Upper lobe of right lung (tissue), 1 donor: ENCODE measurements at regions not wholly inside any gene's neighbourhood (a gene's known extent, or its start where the extent isn't known, plus 50 kb on each side); places are given as distances from the start of the nearest gene placed in this dataset.

Experiments
- ATAC-seq: fragments of 200-7000 bp; cut with Tn5 transposase; one replicate; pipeline ENCODE4 v1.9.1; 2020; ENCODE audit warnings: mild to moderate bottlenecking, moderate library complexity
- DNase-seq: peaks from one replicate; pipeline ENCODE4 v3.0.0-alpha.2; 2020
- H3K27ac ChIP-seq: fragments of 200-600 bp; one replicate; pipeline ENCODE4 v1.8.0; 2022
- H3K27me3 ChIP-seq: fragments of 200-600 bp; one replicate; pipeline ENCODE4 v1.8.0; 2022; ENCODE audit warnings: mild to moderate bottlenecking
- H3K36me3 ChIP-seq: fragments of 200-600 bp; one replicate; pipeline ENCODE4 v1.8.0; 2022
- H3K4me1 ChIP-seq: fragments of 200-600 bp; one replicate; pipeline ENCODE4 v1.8.0; 2022
- H3K4me3 ChIP-seq: fragments of 200-600 bp; one replicate; pipeline ENCODE4 v1.8.0; 2022; ENCODE audit warnings: mild to moderate bottlenecking
- H3K9me3 ChIP-seq: fragments of 200-600 bp; one replicate; pipeline ENCODE4 v1.8.0; 2022
- intact Hi-C: fragments of 100-400 bp; cut with DNase I; formaldehyde crosslinking; loops from one replicate; pipeline ENCODE4 v1.11.0; 2022
- TF ChIP-seq, protein P1 (sequence below): fragments of 200-600 bp; IDR thresholded peaks from one replicate; pipeline ENCODE4 v1.8.0; 2022; ENCODE audit warnings: antibody characterized with exemption
- donor health status: DM: no; HTN: yes; CAD: no; lungs with severe emphysema.

DNA sequence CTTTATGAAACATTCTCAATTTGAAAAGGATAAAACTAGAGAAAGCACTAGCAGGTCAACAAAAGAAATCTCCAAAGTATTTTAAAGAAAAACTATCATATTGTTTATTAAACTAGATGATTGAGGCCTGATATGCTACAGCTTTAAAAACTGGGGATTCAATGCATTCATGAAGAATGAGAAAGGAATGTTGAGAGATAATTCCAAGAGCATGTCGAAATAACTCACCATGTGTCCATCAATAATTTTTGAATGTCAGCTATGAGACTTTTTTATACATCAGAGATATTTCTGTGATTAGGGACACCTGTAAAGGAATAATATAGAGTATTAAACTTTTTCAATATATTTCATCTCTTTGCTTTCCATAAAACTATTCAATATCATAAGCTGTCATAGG, 376.9 kb upstream of the REG3G start:
- H3K9me3 ChIP-seq, result no peaks in the 10 kb centered on the region
- H3K36me3 ChIP-seq, result no peaks in the 10 kb centered on the region
- intact Hi-C loops, result no loop called here
- ATAC-seq, result no peak
- TF ChIP-seq, protein P1, sequence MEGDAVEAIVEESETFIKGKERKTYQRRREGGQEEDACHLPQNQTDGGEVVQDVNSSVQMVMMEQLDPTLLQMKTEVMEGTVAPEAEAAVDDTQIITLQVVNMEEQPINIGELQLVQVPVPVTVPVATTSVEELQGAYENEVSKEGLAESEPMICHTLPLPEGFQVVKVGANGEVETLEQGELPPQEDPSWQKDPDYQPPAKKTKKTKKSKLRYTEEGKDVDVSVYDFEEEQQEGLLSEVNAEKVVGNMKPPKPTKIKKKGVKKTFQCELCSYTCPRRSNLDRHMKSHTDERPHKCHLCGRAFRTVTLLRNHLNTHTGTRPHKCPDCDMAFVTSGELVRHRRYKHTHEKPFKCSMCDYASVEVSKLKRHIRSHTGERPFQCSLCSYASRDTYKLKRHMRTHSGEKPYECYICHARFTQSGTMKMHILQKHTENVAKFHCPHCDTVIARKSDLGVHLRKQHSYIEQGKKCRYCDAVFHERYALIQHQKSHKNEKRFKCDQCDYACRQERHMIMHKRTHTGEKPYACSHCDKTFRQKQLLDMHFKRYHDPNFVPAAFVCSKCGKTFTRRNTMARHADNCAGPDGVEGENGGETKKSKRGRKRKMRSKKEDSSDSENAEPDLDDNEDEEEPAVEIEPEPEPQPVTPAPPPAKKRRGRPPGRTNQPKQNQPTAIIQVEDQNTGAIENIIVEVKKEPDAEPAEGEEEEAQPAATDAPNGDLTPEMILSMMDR, result no peak
- H3K27ac ChIP-seq, result no peak overlapping the region
- no peak overlapping the region for H3K4me3 ChIP-seq
- DNase-seq, result no peak
- H3K4me1 ChIP-seq, result no peaks in the 10 kb centered on the region
- H3K27me3 ChIP-seq, result no peaks in the 10 kb centered on the region

DNA sequence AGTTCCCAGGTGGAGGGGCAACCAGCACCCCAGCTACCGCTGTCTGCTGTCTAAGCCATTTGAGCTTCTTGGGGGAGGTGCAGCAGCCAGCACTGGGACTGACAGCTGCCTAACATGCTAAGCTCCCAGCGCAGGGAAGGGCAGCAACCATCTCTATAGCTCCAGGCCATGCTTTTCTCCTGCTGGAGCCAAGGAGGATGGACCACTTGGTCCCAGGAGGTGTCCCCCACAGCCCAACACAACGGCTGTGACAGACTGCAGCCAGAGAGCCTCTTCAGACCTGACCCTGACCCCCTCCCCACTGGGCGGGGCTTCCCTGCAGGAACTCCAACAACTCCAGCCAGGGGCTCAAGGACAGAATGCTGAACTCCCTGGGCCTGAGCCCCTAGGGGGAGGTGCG, 370.6 kb upstream of the REG3G start:
- DNase-seq, result no peak
- Histone ChIP-seq H3K27me3 (no peaks in the 10 kb centered on the region), H3K4me1 (no peaks in the 10 kb centered on the region), H3K4me3 (no peak overlapping the region), H3K36me3 (no peaks in the 10 kb centered on the region), H3K9me3 (no peaks in the 10 kb centered on the region), H3K27ac (no peak overlapping the region)
- no peak for ATAC-seq
- intact Hi-C loops, result no loop called here
- TF ChIP-seq, protein P1, result no peak

DNA sequence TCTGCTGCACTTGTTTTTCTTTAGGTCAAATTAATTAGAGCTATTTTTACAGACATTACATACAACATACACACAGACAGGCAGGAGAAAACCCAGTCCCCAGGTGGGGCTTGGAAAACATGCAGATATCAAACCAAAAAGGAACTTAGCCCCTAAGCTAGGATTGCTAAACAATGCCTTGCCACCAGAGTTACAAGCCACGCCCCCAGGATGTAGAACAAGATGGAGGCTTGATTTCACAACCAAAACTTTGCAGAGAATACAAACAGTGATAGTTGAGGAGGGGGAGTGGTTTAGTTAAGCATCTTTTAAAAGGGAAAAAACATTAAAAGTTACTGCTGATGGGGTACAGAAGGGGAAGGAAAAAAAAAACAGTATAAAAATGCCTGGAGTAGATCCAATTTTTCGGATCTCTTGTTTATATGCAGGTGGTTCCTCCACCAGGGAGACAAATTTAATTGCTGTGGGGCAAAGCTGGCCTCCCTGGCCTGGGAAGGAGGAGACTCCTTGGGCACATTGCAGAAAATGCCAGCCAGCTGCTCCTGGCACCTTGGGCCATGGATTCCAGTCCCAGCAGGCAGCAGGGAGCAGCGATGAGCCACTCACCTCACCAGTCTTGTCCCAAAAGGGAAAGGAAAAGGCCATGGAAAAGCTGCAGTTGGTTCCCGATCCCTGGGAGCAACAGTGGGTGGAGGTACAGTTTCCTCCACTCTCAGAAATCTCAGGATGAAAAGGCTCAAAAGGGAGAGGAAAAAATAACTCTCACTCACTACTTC, 348.4 kb upstream of the REG3G start:
- TF ChIP-seq, protein P1, result no peak
- Histone ChIP-seq H3K27ac (no peak overlapping the region), H3K4me3 (no peak overlapping the region), H3K9me3 (no peaks in the 10 kb centered on the region), H3K4me1 (no peaks in the 10 kb centered on the region), H3K36me3 (no peaks in the 10 kb centered on the region), H3K27me3 (no peaks in the 10 kb centered on the region)
- no peak for ATAC-seq
- intact Hi-C loops, result no loop called here
- no peak for DNase-seq

DNA sequence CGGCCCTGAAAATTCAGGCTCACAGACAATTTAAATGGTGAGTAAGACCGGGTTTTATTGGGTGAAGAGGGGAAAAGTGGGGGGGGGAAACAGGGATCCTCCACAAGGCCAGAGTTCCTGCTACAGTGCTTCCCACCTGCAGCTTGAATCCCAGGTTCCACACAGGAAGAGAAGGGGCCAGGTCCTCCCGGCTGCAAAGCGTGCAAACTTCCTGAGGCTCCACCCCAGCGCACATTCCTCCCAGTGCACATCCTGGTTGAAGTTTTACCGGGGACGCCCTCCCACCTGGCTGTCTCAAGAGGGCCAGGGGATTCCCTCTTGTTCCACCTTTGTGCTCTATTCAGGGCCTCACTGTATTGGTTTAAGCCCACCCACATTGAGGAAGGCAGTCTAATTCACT, 347.7 kb upstream of the REG3G start:
- ATAC-seq (no peak), DNase-seq (no peak)
- H3K27ac ChIP-seq, result no peak overlapping the region
- TF ChIP-seq, protein P1, result no peak
- intact Hi-C loops, result no loop called here
- no peaks in the 10 kb centered on the region for H3K36me3 ChIP-seq
- H3K4me1 ChIP-seq, result no peaks in the 10 kb centered on the region
- H3K27me3 ChIP-seq, result no peaks in the 10 kb centered on the region
- no peaks in the 10 kb centered on the region for H3K9me3 ChIP-seq
- H3K4me3 ChIP-seq, result no peak overlapping the region

DNA sequence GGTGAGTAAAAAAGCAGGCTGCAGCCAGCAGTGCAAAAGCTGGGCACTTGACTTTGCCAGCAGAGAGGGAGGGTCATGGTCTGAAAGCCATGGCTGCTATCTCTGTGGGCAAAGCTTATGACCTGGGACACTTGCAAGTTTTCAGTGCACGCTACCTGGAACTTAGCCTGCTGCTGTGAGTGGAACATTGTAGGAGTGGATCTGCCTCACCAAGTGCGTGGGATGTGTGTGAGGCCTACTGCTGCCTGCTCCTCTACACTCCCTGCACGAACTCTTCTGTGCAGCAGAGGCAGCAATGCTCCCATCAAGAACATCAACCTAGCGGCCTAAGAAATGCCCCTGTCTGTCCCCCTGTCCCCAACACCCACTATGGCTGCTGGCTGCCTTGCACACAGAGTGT, 344.1 kb upstream of the REG3G start:
- no peak overlapping the region for H3K27ac ChIP-seq
- DNase-seq, result no peak
- TF ChIP-seq, protein P1, result no peak
- H3K27me3 ChIP-seq, result no peaks in the 10 kb centered on the region
- no peak overlapping the region for H3K4me3 ChIP-seq
- ATAC-seq, result no peak
- no peaks in the 10 kb centered on the region for H3K9me3 ChIP-seq
- no peaks in the 10 kb centered on the region for H3K36me3 ChIP-seq
- intact Hi-C loops, result no loop called here
- H3K4me1 ChIP-seq, result no peaks in the 10 kb centered on the region

DNA sequence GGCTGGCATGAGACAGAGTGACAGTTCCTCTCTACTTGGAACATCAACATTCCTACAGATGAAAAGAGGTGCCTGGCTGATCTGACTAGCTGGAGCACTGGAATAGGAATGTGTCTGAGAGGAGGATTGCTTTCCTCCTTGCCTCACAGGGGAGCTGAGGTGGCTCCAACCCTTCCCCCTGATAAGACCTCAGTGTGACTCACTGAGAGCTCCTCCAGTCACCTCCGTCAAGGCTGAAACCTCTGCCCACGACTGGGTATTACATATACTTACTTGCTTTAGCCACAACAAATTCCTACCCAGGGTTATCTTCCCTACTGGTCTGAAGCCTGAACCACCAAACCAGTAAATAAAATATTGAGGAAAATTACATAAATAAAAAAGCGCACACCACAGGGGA, 342.7 kb upstream of the REG3G start:
- H3K27me3 ChIP-seq, result no peaks in the 10 kb centered on the region
- H3K36me3 ChIP-seq, result no peaks in the 10 kb centered on the region
- no peak overlapping the region for H3K27ac ChIP-seq
- H3K9me3 ChIP-seq, result no peaks in the 10 kb centered on the region
- TF ChIP-seq, protein P1, result no peak
- ATAC-seq, result no peak
- intact Hi-C loops, result no loop called here
- H3K4me3 ChIP-seq, result no peak overlapping the region
- no peaks in the 10 kb centered on the region for H3K4me1 ChIP-seq
- no peak for DNase-seq
